HTR-8/SVneo (cell line): ENCODE measurements at regions not wholly inside any gene's neighbourhood (a gene's known extent, or its start where the extent isn't known, plus 50 kb on each side); places are given as distances from the start of the nearest gene placed in this dataset.

ENCODE experiments used
- DNase-seq: peaks from one replicate; pipeline ENCODE4 v3.0.0; 2011; ENCODE audit warnings: low spot score, mixed read lengths; ENCODE audit not compliant: insufficient read length
- FAIRE-seq: peaks from 2 replicates; lab custom pipeline; 2011; peaks lifted over from hg19 to GRCh38; lab: Jason Lieb, UNC

DNA sequence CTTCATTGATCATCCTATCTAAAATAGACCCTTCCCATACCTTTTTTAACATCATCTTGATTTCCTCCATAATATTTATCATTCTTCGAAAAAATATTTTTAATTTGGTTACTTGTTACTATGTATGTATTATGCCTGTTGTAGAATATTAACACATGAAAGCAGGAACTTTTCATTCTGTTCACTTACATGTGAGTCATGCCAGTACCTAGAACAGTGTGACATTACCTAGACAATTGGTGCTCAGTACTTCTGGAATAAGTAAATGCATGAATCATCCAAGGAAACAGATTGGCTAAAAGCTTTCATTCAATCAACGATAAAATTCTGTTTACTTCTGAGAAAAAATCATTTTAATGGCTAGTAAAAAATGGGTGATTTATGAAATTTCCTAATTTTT, 76.4 kb downstream of the CXXC4 start:
- DNase-seq (no peak), FAIRE-seq (no peak)

DNA sequence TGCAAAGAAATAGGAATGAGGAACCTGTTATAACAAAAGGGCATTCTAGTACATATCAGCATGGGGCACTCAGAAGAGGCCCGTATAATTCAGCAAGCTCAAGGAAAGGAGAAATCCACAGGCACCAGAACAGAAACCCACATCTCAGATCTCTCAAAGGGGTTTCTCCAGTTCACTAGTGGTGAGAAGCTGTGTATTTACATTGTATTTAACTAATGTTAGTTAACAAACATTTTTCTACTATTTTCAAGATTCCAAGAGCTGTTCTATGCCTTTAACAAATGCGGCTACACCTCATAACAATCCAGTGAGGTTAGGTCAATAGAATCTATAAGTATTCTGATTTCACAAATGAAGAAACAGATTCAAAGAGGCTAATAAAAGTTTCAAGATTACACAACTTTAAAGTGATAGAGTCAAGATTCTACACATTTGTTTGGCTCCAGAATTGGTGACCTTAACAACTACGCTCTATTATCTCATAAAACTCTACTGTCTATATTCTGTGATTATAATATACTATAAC, 77.3 kb downstream of the CXXC4 start:
- DNase-seq, result no peak
- no peak for FAIRE-seq

DNA sequence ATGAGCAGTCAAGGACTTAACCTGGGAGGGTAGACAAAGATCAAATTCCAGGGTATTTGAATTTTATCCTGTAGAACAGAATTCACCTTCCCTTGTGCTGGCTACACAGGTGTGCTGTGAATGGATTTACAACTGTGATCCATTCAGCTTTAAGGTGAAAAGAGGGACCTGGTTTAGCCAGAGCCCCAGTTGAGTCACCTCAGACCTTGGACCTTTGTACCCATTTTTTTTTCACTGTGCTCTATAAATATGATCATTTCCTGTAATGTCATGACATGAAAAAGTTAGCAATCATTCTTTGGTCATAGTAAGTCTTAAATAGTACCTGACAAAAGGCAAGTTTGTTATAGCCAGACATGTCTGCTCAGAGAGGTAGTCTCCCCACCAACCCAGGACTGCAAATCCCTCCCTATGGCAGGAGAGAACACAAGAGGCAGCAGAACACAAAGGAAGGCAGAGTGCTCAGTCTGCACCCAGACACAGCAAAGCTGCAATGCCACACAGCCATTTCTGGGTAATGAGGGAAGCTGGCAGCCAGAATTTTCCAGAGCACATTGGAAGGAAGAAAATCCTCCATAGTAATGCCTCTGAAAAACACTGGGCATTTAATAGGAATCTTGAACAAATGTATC, 77.9 kb downstream of the CXXC4 start:
- no peak for DNase-seq
- no peak for FAIRE-seq

GRCh38 chr4:104413487-104413886, 81.2 kb downstream of the CXXC4 start:
- FAIRE-seq (no peak), DNase-seq (no peak)

GRCh38 chr4:104412344-104412743, 82.3 kb downstream of the CXXC4 start:
- FAIRE-seq, result no peak
- no peak for DNase-seq

DNA sequence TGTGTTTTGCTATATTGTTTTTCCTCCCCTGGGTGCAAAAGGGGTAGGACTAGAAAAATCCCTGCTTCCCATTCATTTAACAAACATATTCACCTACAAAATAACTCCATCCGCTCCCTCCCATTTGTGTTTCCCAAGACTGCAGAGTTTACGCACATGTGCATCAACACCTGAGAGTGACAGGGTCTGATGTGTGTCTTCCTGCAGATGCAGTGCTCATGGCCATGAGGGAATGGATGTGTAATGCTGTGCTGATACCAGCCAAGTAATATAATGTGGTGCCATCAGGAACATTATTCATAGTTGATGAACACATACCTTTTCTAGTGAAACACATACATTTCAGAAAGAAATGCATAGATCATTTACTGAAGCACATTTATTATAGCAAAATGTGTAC, 83.2 kb downstream of the CXXC4 start:
- FAIRE-seq, result no peak

DNA sequence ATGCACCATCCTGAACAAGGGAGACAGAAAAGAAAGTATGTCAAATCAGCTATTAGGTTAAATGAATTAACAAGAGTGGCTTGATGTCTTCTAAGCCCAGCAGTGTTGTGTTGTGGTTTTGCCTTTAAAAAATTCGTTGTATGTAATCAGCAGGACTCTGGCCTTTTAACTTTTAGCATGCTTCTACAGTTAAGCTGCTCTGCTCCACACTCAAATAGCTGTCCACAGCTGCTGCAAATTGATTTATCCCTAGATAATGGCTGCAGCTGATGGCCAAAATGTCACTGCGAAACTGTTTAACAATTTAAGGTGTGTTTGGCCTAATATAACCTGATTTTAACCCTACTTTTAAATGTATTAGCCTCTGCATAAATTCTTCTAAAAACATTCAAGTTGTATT, 85.8 kb downstream of the CXXC4 start:
- DNase-seq (no peak), FAIRE-seq (no peak)

More for the DNA sequence above, 83.2 kb downstream of the CXXC4 start:
- DNase-seq, result no peak

GRCh38 chr4:104404361-104404760, 90.3 kb downstream of the CXXC4 start:
- no peak for FAIRE-seq
- no peak for DNase-seq

GRCh38 chr4:104395168-104395614, 99.5 kb downstream of the CXXC4 start:
- FAIRE-seq (no peak), DNase-seq (no peak)

GRCh38 chr4:104394406-104395167, 100.1 kb downstream of the CXXC4 start:
- no peak for DNase-seq

DNA sequence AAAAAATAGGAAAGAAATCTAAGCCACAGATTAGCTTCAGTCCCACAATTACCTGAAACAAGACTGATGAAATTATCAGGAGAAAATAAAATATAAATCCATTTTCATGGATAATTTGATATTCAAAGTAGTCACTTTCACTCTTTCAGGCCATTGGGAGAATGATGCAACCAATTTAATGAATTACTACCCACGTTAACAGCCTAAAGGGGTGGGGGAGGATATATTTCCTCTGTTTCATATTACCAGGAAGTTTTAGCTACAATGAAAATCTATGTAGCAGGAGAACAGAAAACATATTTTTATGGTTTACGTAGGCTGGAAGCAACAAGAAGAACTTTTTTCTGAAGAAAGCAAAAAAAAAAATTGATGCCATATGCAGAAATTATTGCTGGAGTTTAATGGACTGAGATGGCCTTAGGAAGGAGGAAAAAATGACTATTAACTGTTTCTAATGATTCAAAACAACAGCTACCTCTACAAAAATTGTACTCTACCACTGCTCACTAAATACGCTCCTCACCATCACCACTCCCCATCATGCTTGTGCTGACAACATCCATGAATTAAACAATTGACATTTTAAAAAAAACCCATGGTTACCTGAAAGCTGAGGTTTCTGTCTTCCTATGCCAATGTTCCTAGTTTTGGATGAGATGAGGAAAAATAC, 100.9 kb downstream of the CXXC4 start:
- FAIRE-seq (no peak), DNase-seq (no peak)

More at GRCh38 chr4:104394406-104395167, 100.1 kb downstream of the CXXC4 start:
- FAIRE-seq, result no peak

- DNase-seq (no peak), FAIRE-seq (no peak)
Observed at GRCh38 chr4:104385713-104386112, 109.0 kb downstream of the CXXC4 start.

- no peak for DNase-seq
- FAIRE-seq, result no peak
Observed at GRCh38 chr4:104382961-104383360, 111.7 kb downstream of the CXXC4 start.

- no peak for DNase-seq
- no peak for FAIRE-seq
Observed at GRCh38 chr4:104381729-104382128, 113.0 kb downstream of the CXXC4 start.

- no peak for DNase-seq
- no peak for FAIRE-seq
Observed at GRCh38 chr4:104365618-104366017, 129.1 kb downstream of the CXXC4 start.

DNA sequence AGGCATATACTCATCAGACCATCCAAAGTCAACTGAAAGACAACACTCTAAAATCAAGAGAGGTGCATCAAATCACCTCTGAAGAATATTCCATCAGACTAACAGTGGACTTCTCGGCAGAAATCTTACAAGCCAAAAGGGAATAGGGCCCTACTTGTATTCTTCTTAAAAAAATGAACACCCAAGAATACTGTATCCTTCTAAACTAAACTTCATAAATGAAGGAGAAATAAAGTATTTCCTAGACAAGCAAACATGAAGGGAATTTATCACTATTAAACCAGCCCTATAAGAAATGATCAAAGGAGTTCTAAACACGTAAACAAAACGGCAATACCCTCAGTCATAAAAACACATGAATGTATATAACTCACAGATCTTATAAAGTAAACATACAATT, 141.2 kb downstream of the CXXC4 start:
- FAIRE-seq, result no peak

DNA sequence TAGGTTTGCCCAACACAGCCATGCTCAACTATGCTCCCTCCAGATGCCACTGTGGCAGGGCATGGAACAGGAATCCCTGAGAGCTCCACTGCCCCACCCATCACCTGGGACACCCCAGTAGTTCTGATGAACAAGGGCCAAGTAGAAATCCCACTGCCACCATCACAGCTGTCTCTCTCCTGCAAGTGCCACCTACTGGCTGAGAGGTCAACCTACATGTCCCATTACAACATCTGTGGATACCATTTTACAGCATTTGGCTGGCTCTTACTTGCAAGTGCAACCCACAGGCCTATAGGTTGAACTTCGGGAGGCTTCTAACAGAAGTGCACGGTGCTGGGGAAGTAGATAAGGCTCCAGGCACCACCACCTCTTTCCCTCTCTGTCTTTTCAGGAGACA, 142.5 kb downstream of the CXXC4 start:
- DNase-seq (no peak), FAIRE-seq (no peak)

More for the DNA sequence above, 141.2 kb downstream of the CXXC4 start:
- DNase-seq, result no peak

- FAIRE-seq, result no peak
- DNase-seq, result no peak
Observed at GRCh38 chr4:104351706-104352105, 143.0 kb downstream of the CXXC4 start.

- DNase-seq (no peak), FAIRE-seq (no peak)
Observed at GRCh38 chr4:104345598-104346242, 149.0 kb downstream of the CXXC4 start.

- DNase-seq, result no peak
- no peak for FAIRE-seq
Observed at GRCh38 chr4:104344342-104344980, 150.2 kb downstream of the CXXC4 start.
